GM21786 (cell line): ENCODE measurements at regions not wholly inside any gene's neighbourhood (a gene's known extent, or its start where the extent isn't known, plus 50 kb on each side); places are given as distances from the start of the nearest gene placed in this dataset.
"Not testable (repeated sequence)": the region's sequence is repeated elsewhere in the genome, so short reads cannot be mapped to it uniquely, and the experiment has no call there.

ENCODE experiments used
- ATAC-seq: cut with Tn5 transposase; IDR thresholded peaks from one replicate; pipeline ENCODE4 v1.9.1; 2021; ENCODE audit not compliant: unreplicated experiment

DNA sequence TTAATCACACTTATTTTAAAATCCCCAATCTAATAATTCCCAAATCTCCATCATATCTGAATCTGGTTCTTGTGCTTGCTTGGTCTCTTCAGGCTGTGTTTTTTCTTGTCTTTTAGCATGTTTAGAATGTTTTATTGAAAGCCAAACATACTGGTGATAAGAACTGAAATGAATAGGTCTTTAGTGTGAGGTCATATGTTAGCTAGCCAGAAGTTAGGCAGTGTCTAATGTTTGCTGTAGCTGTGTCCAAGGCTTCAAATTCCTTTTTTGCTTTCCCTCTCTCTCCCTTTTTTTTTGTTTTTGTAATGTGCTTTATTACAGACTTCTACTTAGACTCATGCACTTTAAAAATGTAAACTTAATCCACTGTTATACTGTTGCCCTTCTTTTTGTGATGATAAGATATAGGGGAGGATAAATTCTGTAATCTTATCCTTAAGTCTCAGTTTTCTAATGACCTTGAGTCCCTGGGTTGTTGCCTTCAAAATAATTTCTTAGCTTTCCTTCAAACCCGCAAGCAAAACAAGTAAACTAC is 725.1 kb downstream of the BRINP3 start:
- ATAC-seq: no peak

DNA sequence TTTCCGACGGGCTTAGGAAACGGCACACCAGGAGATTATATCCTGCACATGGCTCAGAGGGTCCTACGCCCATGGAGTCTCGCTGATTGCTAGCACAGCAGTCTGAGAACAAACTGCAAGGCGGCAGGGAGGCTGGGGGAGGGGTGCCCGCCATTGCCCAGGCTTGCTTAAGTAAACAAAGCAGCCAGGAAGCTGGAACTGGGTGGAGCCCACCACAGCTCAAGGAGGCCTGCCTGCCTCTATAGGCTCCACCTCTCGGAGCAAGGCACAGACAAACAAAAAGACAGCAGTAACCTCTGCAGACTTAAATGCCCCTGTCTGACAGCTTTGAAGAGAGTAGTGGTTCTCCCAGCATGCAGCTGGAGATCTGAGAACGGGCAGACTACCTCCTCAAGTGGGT is 722.6 kb downstream of the BRINP3 start:
- not testable (repeated sequence) for ATAC-seq

DNA sequence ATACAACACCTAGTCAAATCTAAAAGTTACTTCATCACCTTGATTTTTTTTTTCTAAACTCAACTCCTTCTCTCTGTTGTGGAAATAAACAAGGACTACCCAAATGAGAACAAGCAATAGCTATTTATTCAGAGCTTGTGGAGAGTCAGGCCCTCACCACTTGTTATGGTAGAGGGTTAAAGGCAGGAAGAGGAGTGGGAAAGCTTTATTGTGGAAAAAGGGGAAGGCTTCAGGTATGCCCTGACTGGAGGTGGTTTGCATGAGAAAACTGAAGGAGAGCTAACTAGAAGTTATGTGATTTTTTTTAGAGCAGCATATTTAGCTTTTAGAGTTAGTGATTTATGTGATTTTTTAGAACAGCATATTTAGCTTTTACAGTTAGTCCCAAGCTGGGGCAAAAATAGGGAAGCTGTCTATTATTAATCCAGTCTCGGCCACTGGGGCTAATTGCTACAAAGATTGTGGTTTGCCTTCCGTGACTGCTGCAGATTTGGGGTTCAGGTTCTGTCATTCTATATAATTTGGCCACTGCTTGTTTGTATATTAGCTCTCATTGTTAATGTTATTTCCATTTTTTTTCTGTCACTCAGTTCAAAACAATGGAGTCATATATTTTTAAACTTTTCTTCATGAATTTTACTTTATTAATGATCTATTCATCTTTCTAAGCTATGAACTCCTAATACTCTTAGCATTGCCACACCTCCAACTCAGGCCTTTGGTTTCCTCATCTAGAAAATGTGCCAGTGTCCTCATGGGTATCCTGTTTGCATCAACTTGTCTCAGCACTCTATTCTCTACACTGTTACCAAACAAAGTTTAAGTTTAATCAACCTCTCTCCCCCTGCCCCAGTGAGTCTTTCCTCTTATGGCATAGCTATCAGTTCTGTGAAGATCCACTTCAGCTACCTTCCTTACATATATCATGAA is 713.0 kb downstream of the BRINP3 start:
- ATAC-seq: no peak

DNA sequence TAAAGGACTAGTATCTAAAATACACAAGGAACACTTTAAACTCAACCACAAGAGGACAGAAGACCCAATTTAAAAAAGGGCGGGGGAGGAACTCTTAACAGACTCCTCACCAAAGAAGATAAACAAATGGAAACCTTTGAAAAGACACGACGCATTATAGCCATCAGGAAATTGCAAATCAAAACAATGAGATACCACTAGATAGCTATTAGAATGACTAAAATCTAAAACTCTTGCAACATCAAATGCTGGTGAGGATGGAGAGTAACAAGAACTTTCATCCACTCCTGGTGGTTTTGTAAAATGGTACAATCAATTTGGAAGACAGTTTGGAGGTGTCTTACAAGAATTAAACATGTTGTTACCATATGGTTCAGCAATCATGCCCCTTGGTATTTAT is 708.2 kb downstream of the BRINP3 start:
- no peak for ATAC-seq

DNA sequence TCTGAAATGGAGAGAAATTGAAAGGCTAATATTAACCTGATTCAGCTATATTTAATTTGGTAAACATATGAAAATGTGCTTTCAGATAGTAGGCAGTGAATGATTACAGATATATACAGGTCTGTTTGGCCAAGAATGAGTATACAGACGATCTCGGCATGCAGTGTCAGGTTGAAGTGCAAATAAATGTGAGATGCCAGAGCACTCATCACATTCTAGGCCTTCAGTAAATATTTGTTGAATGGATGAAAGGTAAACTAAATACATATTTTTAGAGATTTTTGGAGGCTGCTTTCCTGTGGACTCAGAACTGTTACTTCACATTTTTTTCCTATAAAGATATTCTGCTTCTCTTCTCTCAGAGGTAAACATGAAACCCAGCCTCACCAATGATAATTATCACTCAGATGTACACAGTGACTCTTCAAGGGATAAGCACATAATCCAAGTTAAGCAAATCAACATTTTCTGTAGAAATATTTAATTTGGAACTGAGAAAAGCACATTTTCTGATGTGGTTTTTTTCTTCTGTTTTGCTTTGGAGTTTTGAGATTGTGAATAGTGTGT is 702.9 kb downstream of the BRINP3 start:
- ATAC-seq: no peak

DNA sequence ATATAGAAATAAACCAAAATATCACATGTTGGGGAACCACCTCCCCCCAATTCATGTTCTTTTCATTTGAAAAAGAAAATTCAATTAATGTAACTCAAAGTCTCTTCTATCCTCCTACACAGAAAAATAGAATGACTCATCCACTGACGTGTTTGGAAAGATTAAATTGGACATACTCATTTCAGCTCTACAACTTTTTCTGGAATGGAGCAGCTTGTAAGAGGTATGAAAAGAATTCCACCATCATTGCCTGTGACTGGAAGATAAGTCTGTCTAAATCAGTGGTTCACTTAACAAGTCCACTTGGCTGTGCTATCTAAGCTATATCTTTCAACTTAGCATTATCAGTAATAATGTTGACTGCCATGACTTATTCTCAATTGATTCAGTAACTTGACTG is 702.3 kb downstream of the BRINP3 start:
- no peak for ATAC-seq

DNA sequence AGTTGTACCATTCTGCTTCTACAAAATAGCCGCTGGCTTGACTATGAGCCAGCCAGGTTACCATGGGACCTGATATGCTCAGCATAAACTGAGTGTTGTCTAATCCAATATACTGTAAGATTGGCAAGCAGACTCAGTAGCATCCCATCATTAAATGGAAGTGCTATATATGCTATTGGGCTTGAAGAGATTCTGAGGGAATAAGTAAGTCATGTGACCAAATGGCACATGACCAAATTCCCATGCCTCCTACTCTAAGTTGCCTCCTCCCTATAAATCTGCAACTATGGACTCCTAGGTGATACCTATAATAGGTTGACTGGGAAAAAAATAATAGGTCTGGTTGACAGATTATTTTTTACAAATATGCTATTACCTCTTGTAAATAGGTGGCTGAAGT is 698.6 kb downstream of the BRINP3 start:
- no peak for ATAC-seq

DNA sequence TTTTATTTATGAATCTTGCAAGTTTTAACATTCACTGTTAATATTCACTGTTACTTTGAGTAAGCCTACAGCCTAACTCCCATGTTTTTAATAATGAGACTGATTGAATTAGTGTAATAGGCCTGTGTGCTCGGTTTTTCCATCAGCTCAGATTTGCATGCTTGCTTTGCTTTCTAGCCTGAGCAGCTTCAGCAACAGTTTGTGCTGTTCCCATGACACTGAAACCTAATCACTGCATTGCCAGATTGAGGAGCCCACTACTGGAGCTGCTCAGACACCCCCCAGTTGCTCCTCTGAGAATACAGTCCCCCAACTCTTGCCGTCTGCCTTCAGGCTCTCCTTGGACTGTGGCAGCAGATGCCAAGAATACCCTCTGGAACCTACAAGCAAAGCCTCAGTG is 695.4 kb downstream of the BRINP3 start:
- no peak for ATAC-seq

DNA sequence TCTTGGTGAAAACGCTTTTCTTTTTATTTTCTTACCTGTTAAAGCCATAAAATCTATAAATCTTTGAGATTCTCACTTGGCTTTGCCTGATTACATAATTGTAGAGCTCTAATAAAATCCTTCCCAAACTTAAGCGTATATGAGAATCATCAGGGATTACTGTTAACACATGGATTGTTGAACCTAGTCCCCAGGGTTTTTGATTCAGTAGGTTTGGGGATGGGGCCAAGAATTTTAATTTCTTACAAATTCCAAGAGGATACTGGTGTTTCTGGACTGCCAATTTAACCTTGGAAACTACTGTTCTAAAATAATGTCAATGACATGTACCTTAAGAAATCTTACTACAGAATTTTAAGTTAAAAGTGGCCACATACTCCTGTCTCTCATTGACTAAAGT is 694.2 kb downstream of the BRINP3 start:
- no peak for ATAC-seq

DNA sequence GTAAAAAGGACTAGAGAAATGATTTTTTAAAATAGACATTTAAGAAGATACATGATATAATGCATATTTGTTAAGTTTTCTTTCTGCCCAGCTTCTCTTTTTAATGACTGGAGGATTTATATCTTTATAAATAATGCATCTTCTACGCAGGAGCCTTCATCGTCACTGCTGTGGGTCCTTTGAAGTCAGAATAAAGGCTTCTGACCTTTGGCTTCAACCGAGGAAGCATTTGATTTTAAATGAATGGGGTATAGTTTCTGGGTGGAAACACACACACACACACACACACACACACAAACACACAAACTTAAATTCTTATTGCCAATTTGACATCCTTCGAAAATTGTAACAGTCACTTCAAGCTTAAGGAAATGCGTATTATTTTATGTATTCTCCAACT is 690.9 kb downstream of the BRINP3 start:
- ATAC-seq: no peak

DNA sequence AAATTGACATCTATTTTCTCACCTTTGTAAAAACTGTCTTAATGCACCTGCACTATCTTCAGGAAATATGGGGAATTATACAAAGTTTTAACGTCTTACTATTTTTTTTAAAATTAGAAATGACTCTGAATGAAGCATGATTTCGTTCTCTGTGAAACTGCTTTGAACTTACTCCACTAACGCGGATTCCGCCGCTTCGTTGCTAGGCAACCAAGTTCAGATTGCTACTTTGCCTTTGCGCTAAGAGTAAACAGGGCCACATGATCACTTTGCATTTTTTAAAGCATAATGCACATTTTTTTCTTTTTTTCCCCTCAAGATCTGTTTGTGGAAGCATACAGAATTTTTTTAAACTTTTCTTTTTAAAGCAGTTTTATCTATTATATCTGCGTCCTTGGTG is 690.5 kb downstream of the BRINP3 start:
- no peak for ATAC-seq

DNA sequence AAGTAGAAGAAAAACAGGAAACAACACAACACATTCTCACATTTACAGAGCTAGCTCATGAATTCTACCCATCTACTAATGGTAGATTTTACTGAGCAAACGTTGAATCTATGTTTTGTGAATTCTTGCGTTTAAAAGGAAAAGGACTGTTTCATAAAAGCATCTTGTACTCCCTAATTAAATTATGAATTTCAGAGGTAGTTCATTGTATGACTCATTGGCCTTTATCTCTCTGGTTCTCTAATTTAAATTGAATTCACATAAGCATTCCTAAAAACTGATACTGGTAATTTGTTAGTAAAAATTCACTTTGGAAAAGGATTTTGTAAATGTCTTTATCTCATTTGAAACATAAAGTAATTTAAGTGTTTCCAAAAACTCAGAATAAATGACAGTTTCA is 687.3 kb downstream of the BRINP3 start:
- ATAC-seq: no peak

DNA sequence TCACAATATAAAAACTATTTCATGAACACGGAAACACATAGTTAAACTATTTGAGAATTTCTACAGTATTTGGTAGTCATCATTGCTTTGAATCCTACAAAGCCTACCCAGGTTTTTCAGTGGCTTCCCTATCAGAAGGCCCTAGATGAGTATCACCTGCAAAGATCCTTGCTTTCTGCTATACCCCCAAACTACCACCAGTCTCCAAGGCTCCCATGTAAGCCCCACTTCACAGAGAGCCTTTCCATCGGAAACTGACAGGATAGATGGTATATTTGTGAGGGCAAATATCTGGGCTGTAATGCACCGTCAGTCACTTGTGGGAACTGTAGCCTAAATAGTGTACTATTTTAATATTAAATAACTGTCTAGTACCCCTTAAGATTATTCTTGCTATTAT is 674.3 kb downstream of the BRINP3 start:
- no peak for ATAC-seq

DNA sequence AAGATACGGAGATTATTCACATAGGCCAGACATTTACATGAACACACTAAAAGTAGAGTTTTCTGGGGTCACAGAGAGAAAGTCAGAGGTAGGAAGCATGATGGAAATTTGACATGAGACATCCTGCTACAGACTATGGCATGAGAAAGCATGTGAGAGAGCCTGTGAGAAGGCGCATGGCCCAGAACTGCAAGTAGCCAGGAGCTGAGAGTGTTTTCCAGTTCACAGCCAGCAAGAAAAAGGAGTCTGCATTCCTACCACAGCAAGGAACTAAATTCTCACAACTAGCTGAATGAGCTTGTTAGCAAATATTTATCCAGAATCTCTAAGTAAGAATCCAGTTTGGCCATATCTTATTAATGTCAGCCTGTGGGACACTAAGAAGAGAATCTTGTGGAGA is 673.3 kb downstream of the BRINP3 start:
- no peak for ATAC-seq

DNA sequence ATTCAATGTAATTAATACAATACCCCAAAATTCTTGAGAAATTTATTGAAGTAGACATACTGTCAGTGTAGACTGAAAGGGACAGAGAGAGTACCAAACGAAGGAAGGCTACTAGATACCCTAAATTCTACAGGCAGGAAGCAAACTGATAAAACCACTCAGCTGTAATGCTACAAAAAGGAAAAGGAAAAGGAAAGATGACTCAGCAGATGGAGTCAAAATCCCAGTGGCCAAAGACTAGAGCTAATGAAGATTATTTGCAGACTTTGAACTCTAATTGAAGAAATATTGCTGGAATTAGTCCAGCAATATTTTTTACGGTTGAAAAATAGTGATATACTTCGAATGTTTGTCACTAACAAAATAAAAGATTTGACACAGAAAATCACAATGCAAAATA is 671.9 kb downstream of the BRINP3 start:
- no peak for ATAC-seq

DNA sequence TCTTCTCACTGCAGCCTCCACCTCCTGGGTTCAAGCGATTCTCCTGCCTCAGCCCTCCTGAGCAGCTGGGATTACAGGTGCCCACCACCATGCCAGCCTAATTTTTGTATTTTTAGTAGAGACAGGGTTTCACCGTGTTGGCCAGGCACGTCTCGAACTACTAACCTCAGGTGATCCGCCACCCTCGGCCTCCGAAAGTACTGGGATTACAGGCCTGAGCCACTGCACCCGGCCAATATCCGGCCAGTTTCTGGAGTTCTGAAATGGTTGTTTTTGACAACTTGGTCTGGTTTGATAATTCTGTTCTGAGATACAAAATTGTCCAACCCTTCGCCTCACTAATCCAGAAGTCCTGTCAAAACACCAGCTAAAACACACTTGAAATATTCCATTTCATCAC is 667.0 kb downstream of the BRINP3 start:
- not testable (repeated sequence) for ATAC-seq

DNA sequence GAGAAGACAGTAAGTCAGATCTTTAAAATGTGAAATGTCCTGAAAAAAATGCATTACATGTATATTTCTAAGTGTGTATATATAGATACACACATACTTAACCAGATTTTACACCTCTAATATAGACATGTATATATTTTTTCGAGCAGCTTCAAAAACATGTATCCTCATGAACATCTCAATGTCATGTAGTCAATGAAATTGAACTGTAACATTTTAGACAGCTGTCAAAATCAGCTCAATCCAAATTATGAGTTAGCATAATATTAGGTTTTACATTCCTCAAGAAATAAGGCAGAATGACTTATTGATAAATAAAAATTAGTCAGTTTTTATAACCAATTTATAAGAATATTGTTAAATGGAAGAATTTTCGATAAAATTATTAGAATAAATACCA is 665.7 kb downstream of the BRINP3 start:
- ATAC-seq: no peak

DNA sequence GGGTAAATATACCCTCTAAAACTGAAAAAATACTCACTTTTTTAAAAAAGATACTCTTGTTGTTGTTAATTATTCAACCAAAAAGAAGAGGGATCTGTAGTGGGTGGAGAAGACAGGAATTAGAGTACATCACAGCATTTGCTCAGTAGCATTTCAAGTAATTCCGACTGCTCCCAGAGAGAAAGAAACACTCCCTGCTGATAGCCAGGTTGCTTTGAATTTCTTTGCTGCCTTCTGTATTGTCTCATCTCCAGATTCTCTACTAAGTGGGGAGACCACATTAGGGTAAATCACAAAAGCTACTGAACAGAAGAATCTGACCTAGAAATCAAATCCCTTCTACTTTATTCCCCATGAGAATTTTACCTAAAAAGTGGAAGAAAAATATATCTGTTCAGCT is 661.1 kb downstream of the BRINP3 start:
- no peak for ATAC-seq

DNA sequence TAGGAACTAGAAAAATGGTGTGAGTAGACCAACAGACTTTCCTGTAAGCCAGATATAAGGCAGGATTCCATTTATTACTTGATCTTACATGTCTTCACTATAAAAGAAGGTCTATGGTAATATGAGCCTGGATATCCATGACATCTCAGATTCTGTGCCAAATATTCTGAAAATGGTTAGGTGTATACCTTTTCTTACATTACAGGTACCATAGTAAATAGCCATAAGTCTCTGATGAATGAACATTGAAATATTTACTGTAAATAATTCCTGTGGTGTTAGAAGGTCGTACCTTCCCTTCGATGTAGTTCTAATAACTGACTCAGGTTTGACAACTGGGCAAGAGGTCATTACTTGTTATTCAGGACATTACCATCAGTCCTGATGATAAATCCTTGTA is 657.9 kb downstream of the BRINP3 start:
- ATAC-seq: no peak

DNA sequence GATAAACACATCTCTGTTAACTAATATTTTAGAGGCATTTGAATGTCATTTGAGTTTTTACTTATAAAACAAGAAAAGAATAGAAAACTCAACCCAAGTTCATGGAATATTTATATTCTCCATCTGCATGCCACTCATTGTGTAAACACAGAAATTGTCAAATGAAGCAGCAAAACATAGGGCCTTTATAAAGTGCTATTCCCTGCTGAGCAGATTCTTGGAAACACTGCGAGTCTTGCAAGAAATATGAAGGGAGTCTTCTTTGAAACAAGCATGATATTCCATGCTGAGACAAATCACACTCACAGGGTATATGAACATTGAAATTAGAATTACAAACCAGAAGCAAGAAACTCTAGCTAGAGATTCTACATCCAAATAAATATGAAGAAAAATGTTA is 655.8 kb downstream of the BRINP3 start:
- ATAC-seq: no peak

DNA sequence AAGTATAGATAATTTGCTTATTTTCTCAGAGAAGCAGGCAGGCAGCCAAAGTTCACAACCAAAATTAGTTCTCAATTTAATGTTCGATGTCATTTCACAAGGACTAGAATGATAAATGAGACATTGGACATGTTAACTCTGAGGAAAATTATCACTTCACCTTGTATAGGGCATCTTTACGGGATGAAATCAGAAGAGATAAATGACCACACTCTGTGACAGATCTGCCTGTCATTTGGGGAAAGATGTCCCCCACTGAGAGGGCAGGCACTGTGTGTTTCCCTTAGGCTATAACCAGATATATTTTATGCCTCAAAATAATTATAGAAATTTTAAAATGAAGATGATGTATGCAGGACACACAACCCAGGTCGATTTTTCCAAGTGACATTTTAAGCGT is 642.9 kb downstream of the BRINP3 start:
- ATAC-seq: no peak

DNA sequence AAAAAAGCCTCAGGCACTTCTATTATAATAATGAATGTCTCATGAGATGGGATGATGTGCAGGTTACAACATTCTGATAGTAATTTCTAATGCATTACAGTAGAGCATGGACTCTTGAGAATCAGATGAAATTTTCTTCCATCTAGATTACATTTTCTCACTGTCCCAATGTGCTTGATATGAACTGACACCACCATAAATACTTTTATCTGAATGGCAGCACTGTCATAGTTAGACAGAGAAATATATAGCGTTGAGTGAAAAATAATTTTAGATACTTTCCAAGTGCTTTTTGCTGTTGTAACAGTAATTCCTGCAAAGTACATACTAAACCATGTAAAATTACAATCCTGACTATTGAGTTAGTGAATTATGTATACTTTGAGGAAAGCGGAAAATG is 630.1 kb downstream of the BRINP3 start:
- ATAC-seq: no peak
